Endothelial cell of umbilical vein (primary cell): ENCODE measurements at regions not wholly inside any gene's neighbourhood (a gene's known extent, or its start where the extent isn't known, plus 50 kb on each side); places are given as distances from the start of the nearest gene placed in this dataset.

Source experiments
- BruUV-seq: library from RNA; stranded (reverse); fragments of 400-500 nt; replicated peaks from 2 replicates; lab custom pipeline; 2021; lab: Mats Ljungman, UMichigan
- CTCF ChIA-PET: fragments of 300-600, 350-600 bp; sonication (Branson Sonifier 250); formaldehyde crosslinking; loops from one replicate; lab custom pipeline; 2021; ENCODE audit warnings: antibody characterized with exemption, inconsistent platforms; lab: Charles Lee
- POLR2A ChIA-PET: fragments of 300-600, 350-600 bp; sonication (Branson Sonifier 250); formaldehyde crosslinking; loops from one replicate; lab custom pipeline; 2021; ENCODE audit warnings: antibody characterized with exemption, inconsistent platforms; lab: Charles Lee
- DNase-seq: peaks from one replicate; pipeline ENCODE4 v3.0.0-alpha.2; 2011; ENCODE audit warnings: low read depth, low spot score
- FAIRE-seq: peaks from 2 replicates; lab custom pipeline; 2011; peaks lifted over from hg19 to GRCh38; lab: Jason Lieb, UNC
- H2AFZ ChIP-seq: 2 replicates; pipeline ENCODE4 v1.6.0; 2012; ENCODE audit warnings: low read depth, low read length, control low read depth, inconsistent platforms
- H3K27ac ChIP-seq: 2 replicates; pipeline ENCODE4 v1.5.1; 2011; ENCODE audit warnings: low read depth, mild to moderate bottlenecking, control low read depth, low read length, moderate library complexity; ENCODE audit not compliant: insufficient read depth
- H3K27me3 ChIP-seq, 2 experiments: 2 replicates each; pipeline versions ENCODE4 v1.6.0 to v1.6.1; 2011; ENCODE audit warnings: low read length in 2 of 2, mixed read lengths in 1 of 2; ENCODE audit not compliant: control insufficient read depth in 2 of 2, insufficient read depth in 2 of 2
- H3K36me3 ChIP-seq, 2 experiments: 2 replicates in 1 of 2; 3 replicates in 1 of 2; pipeline ENCODE4 v1.5.1; 2011; ENCODE audit warnings: low read length in 2 of 2, mild to moderate bottlenecking in 1 of 2, moderate library complexity in 1 of 2; ENCODE audit not compliant: control insufficient read depth in 2 of 2, insufficient read depth in 2 of 2; ENCODE audit errors: extremely low read depth in 1 of 2
- H3K4me1 ChIP-seq: 3 replicates; pipeline ENCODE4 v1.5.1; 2011; ENCODE audit warnings: mild to moderate bottlenecking, low read length; ENCODE audit not compliant: control insufficient read depth, insufficient read depth; ENCODE audit errors: extremely low read depth
- H3K4me2 ChIP-seq: 2 replicates; pipeline ENCODE4 v1.6.1; 2011; ENCODE audit warnings: low read length, control low read depth, mixed read lengths; ENCODE audit not compliant: insufficient read depth
- H3K4me3 ChIP-seq, 3 experiments: fragments of 200-600 bp in 1 of 3; sonication (generic), shearing (Covaris generic) in 1 of 3; replicated peaks in 1 of 3; 2 replicates each; pipeline ENCODE4 v1.5.1; 2011 to 2016; ENCODE audit warnings: control low read depth in 3 of 3, low read length in 3 of 3, mild to moderate bottlenecking in 2 of 3, inconsistent platforms in 1 of 3, low read depth in 1 of 3, moderate library complexity in 1 of 3; ENCODE audit not compliant: insufficient read depth in 1 of 3
- H3K79me2 ChIP-seq: 2 replicates; pipeline ENCODE4 v1.6.0; 2012; ENCODE audit warnings: low read length, inconsistent platforms; ENCODE audit not compliant: control insufficient read depth, insufficient read depth
- H3K9ac ChIP-seq: replicated peaks from 2 replicates; pipeline ENCODE3; 2011; ENCODE audit warnings: low read length, control low read depth; ENCODE audit not compliant: insufficient read depth; ENCODE audit errors: extremely low read depth
- H3K9me1 ChIP-seq: replicated peaks from 3 replicates; pipeline ENCODE4 v1.6.0; 2011; ENCODE audit warnings: mild to moderate bottlenecking, low read length; ENCODE audit not compliant: control insufficient read depth, insufficient read depth; ENCODE audit errors: extremely low read depth
- H3K9me3 ChIP-seq: replicated peaks from 2 replicates; pipeline ENCODE4 v1.5.1; 2012; ENCODE audit warnings: low read length, inconsistent platforms; ENCODE audit not compliant: control insufficient read depth, insufficient read depth
- H4K20me1 ChIP-seq: replicated peaks from 2 replicates; pipeline ENCODE3; 2011; ENCODE audit warnings: mild to moderate bottlenecking, low read length; ENCODE audit not compliant: control insufficient read depth, insufficient read depth; ENCODE audit errors: extremely low read depth
- EZH2 ChIP-seq: IDR thresholded peaks from 2 replicates; pipeline ENCODE4 v1.6.1; 2012; ENCODE audit warnings: borderline replicate concordance, low read depth, mild to moderate bottlenecking, moderate library complexity, low read length, inconsistent platforms; ENCODE audit not compliant: severe bottlenecking
- GATA2 ChIP-seq: IDR thresholded peaks from 2 replicates; pipeline ENCODE4 v1.7.0; 2011; ENCODE audit warnings: low read depth, mild to moderate bottlenecking, moderate library complexity, mixed read lengths, low read length; ENCODE audit not compliant: insufficient read length, insufficient read depth
- dilution Hi-C: fragments of 300-500 bp; cut with MboI; formaldehyde crosslinking; loops from one replicate; pipeline ENCODE4 v1.15.0; 2019; ENCODE audit warnings: low sequenced_read_pairs; ENCODE audit not compliant: extremely low pct_ligation_motif_present
- intact Hi-C: fragments of 100-400 bp; cut with micrococcal nuclease; formaldehyde crosslinking; loops from one replicate; pipeline ENCODE4 v1.10.0; 2022

GRCh38 chr2:145771525-145771924, 1251.6 kb upstream of the ZEB2 start:
- intact Hi-C loops (no loop called here), dilution Hi-C loops (no loop called here)
- Histone ChIP-seq H3K4me3 (no peak overlapping the region), H4K20me1 (no peaks in the 10 kb centered on the region), H3K9ac (no peak overlapping the region), H3K27ac (no peak overlapping the region), H3K4me1 (peaks cover 7% of the 10 kb centered on the region), H3K9me3 (no peaks in the 10 kb centered on the region), H3K79me2 (no peaks in the 10 kb centered on the region), H3K36me3 (no peaks in the 10 kb centered on the region), H3K9me1 (no peaks in the 10 kb centered on the region), H3K27me3 (no peaks in the 10 kb centered on the region), H2AFZ (no peak overlapping the region), H3K4me2 (no peak overlapping the region)
- DNase-seq (no peak), FAIRE-seq (no peak)
- BruUV-seq, result no TSS peak
- TF ChIP-seq GATA2, result no peak
- ChIA-PET POLR2A (no interaction called here), CTCF (no interaction called here)

DNA sequence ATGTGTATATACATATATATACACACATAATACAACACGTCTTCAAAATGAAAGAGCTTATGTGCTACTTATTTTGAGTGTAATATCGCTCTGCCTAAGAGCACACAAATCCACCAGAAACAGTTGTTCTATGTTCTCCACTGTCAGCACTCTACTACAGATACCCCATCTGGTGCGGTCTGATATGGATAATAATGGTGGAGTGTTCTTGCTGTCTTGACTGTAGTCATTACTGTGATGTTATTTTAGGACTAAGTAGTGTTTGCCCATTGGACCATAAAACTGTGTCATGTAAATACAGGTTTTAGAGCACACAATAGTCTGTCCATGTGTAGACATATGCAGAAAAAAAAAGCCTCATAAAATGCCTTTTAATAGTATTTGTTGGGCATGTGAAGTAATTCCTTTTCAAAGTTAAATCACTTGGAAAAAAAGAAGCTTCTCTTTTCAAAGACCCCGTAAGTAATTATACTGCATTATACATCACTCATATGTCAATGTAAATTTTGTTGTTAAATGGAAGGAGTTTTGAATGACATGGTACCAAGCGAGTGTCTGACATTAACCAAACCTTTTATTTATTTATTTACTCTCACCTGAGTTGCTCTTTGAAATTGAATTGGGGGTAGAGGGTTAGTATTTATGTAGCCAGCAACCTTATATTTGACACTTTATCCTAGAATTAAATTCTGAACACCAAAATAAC, 1249.2 kb upstream of the ZEB2 start:
- intact Hi-C loops, result no loop called here
- no peaks in the 10 kb centered on the region for H3K27me3 ChIP-seq
- POLR2A ChIA-PET, result no interaction called here
- no peak overlapping the region for H3K4me2 ChIP-seq
- H3K9me3 ChIP-seq, result no peaks in the 10 kb centered on the region
- H4K20me1 ChIP-seq, result no peaks in the 10 kb centered on the region
- H3K9ac ChIP-seq, result no peak overlapping the region
- FAIRE-seq (no peak), DNase-seq (no peak)
- CTCF ChIA-PET, result no interaction called here
- no peaks in the 10 kb centered on the region for H3K9me1 ChIP-seq
- no peaks in the 10 kb centered on the region for H3K36me3 ChIP-seq
- no peaks in the 10 kb centered on the region for H3K4me1 ChIP-seq
- TF ChIP-seq EZH2, result no peak
- no peak overlapping the region for H3K27ac ChIP-seq
- no peaks in the 10 kb centered on the region for H3K79me2 ChIP-seq
- dilution Hi-C loops, result no loop called here
- H3K4me3 ChIP-seq, result no peak overlapping the region
- no TSS peak for BruUV-seq
- no peak overlapping the region for H2AFZ ChIP-seq
